ENCODE measurements at regions not wholly inside any gene's neighbourhood (a gene's known extent, or its start where the extent isn't known, plus 50 kb on each side); places are given as distances from the start of the nearest gene placed in this dataset.

DNA sequence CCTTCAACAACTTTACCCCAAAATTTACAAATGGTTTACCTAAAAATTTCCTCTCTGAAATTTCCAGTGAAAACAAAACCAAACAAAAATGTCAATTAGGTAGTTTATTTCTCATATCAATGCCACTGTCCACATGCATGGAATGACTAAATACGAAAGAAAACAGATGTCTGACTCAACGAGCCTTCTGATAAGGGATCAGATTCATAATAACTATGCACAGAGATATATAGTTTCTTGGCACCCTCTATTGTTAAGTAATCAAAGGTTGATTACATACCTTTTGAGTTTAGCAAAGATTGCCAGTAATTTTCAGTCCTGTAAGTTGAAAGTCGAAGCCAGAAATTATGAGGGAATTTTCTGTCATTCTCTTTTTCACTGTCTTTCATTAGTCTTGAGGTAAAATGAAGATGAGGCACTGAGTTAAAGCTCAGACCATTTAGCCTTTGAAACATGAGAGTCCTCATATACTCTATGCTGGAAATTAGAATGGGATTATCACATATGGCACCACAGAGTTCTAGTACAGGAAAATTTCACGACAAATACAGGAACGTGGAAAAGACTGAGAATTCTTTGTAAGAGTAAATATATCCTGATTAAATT lies 519.1 kb upstream of the ANKRD30A start:
- TF ChIP-seq, protein P1, sequence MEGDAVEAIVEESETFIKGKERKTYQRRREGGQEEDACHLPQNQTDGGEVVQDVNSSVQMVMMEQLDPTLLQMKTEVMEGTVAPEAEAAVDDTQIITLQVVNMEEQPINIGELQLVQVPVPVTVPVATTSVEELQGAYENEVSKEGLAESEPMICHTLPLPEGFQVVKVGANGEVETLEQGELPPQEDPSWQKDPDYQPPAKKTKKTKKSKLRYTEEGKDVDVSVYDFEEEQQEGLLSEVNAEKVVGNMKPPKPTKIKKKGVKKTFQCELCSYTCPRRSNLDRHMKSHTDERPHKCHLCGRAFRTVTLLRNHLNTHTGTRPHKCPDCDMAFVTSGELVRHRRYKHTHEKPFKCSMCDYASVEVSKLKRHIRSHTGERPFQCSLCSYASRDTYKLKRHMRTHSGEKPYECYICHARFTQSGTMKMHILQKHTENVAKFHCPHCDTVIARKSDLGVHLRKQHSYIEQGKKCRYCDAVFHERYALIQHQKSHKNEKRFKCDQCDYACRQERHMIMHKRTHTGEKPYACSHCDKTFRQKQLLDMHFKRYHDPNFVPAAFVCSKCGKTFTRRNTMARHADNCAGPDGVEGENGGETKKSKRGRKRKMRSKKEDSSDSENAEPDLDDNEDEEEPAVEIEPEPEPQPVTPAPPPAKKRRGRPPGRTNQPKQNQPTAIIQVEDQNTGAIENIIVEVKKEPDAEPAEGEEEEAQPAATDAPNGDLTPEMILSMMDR (IDR thresholded peaks at IDR 0.05) = no peak
- TF ChIP-seq POLR2A (IDR thresholded peaks at IDR 0.05) = no peak
